ENCODE measurements at regions not wholly inside any gene's neighbourhood (a gene's known extent, or its start where the extent isn't known, plus 50 kb on each side); places are given as distances from the start of the nearest gene placed in this dataset.
A peak's percentile ranks its signal among the peaks of the same experiment; 100 is the strongest.

- no peak for DNase-seq
Measured at GRCh38 chr20:41939659-41940058, 321.5 kb upstream of the CHD6 start.

DNA sequence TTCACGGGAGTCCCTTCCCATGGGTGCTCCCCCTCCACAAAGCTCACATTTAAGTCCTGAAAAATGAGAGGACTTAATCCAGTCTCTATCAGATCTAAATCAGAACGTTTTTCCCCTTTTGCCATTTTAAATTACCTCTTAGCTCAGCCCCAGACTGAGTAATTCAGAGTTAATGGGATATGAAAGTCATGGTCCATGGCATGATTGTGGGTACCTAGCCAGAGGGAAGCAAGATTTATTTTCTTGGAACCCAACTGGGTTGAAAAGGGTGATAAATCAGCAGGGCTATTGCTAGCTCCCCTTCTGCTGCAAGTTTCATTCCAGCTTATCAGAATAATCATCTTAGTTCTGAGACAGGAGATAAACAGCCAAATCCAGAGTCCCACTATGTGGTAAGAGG, 320.2 kb upstream of the CHD6 start:
- DNase-seq: no peak

DNA sequence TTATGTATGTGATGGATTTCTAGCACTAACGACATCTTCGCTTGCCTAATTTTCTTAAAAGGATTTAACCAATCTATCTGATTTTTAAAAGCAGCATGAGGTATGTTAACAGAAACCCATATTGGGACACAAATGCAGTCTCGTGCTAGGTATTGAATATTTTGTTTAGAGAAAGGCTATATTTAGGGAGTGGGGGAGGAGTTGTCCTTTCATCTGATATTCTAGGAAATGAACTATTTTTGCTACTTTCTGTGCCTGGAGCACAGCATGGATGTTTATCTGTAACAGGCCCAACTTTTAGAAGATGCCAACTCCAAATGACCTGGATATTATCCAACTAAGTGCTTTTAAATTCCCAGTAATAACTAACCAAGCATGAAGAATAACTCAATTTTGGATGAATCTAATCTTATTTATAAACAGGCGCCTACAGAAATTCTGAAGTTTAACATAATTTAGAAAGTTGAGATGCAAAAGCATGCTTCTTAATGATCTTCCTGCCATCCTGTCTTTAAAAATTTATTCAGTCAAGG, 317.1 kb upstream of the CHD6 start:
- no peak for DNase-seq

DNA sequence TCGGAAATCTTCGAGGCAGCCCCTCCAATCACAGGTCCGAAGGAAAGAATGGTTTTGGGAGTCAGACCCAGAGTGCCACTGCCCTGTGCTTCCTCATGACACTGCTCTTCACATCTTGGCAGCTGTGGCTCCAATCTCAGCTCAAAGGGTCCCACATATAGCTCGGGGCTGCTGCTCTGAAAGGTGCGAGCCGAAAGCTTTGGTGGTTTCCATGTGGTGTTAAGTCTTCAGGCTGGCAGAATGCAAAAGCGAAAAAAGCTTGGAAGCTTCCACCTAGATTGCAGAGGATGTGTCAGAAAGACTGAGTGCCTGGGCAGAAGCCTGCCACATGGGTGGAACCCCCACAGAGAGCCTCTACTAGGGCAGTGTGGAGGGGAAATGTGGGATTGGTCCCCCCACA, 314.3 kb upstream of the CHD6 start:
- no peak for DNase-seq

GRCh38 chr20:41927655-41928054, 309.5 kb upstream of the CHD6 start:
- DNase-seq: no peak

DNA sequence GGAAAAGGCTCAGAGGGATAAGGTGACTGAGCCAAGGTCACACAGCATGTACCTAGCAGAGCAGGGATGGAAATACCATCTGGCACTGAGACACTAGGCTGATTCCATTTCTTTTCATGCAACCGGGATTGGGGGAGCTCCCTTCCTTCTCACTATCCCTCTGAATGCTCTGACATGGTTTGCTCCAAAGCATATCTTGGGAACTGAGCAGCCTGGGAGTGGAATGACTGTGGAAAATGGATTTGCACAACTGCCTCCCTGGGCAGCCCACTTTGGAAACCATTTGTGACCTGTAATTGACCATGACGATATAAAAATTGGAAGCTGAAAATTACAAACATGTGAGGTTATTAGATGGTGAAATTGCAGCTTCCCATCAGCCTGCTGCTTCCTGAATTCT, 309.0 kb upstream of the CHD6 start:
- no peak for DNase-seq

DNA sequence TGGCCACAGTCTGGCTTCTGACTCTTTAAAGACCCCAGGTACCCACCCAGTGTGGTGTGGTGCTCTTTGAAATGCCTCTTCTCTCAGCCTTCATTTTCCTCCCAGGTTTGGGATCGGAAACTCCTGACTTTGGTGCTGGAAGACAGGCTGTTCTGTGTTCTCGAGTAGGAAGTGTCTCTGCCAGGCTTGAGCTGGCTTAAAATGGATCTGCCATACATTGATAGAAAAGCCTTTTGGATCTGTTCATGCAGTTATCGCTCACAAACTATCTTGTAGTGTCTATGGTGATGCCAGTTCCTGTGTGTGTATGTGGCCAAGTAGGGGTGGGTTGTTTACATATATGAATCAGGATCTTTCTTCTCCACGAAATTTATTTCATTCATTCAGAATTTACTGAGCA, 307.3 kb upstream of the CHD6 start:
- DNase-seq: no peak

- no peak for DNase-seq
Measured at GRCh38 chr20:41923624-41924023, 305.4 kb upstream of the CHD6 start.

GRCh38 chr20:41913146-41913545, 295.0 kb upstream of the CHD6 start:
- DNase-seq: no peak

DNA sequence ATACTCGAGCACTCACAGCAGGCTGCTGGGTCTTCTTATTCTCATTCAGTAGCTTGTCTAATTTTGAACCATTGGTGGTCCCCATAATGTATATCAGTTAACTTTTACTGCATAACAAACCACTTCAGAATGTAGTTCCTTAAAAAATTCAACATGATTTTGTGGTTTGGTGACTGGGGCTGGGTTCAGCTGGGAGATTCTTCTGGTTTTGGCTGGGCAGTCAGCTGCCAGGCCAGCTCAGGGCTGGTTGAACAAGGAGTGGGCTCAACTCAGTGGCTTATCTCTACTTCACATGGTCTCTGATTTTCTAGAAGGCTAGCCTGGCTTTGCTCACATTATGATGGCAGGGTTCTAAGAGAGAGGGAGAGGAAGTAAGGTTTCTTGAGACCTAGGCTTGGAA, 292.4 kb upstream of the CHD6 start:
- DNase-seq: no peak

- DNase-seq: no peak
Measured at GRCh38 chr20:41905199-41905598, 287.0 kb upstream of the CHD6 start.

DNA sequence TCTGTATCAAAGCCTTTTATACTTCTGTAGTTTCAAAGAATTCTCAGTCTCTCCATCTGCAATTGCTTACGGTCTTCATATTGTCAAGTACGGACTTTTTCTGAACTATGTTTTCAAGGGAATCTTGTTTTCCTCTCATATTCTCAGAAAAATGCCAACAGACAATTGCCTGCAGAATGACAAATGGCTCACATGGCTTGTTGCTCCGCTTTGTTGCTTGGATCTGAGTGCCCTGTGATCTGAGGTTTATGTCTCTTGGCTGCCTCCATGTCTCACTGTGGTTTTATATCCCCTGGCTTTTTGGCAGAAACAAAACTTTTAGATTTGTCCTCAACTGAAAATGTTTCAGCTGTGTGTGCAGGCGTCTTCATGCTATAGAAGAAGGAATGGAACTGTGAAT, 285.4 kb upstream of the CHD6 start:
- DNase-seq: no peak

GRCh38 chr20:41902346-41902745, 284.2 kb upstream of the CHD6 start:
- no peak for DNase-seq

GRCh38 chr20:41900201-41900691, 282.1 kb upstream of the CHD6 start:
- DNase-seq: no peak

DNA sequence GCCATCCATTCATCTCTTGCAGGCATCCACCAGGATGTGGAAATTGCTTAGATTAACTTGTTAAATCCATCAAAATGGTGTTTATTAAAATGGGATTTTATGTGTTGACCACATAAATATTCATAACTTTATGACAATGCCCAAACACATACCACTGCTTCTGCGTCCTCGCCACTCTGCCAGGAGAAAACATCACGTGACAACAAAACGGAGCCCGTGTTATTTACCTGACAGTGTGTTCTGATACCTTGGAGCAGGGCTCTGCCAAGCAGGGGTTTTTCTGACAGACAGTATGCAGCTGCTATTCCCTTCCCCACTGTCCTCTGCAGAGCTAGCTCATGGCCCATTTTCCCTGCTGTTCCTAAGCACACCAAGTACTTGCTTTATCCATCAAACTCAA, 279.5 kb upstream of the CHD6 start:
- DNase-seq: no peak

GRCh38 chr20:41895241-41896032, 277.3 kb upstream of the CHD6 start:
- DNase-seq: no peak

DNA sequence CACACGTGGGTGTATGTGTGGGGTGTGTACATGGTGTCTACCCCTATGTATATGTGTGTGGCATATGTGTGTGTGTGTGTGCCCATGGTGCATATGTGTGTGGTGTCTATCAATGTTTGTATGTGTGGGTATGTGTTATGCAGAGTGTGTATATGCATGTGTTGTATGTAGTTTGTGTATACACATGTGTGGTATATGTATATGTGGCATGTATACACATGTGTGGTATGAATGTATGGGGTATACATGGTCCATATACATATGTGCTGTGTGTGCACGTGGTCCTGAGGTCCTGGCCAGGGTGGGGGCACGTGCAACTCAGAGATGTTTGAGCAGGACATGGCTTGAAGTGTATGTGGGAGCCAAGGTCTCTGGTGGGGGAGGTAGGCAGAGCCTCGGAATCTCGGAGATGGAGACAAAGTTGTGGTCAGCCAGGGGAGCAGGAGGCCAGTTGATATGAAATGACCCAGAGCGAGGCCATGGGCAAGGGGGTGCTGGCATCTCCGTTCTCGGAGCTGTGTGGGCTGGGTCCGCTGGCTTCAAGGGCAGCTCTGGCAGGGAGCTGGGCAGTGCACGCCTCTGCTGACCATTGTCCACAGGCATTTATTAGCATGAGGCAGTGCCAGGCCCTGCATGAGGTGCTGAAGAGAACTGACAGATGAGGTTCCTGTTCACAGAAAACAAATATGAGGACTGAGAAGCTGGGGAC, 276.2 kb upstream of the CHD6 start:
- no peak for DNase-seq

DNA sequence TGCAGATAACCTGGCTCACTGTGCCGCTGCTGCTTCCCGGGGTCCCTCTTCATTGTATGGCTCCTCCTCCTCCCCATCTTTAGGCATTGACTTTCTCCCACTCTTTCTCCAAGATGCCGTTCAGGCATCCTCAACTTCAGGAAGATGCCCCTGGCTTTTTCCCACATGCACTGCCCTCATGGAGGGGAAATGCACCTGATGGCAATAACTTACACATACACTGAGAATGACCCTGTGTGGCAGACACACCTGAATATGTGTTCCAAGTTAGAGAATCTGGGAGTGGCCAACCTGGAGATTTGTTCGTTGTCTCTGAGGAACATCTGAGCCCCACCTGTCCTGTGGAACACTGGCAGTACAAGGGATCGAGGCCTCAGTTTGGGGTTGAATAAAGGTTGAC, 273.9 kb upstream of the CHD6 start:
- DNase-seq: no peak

DNA sequence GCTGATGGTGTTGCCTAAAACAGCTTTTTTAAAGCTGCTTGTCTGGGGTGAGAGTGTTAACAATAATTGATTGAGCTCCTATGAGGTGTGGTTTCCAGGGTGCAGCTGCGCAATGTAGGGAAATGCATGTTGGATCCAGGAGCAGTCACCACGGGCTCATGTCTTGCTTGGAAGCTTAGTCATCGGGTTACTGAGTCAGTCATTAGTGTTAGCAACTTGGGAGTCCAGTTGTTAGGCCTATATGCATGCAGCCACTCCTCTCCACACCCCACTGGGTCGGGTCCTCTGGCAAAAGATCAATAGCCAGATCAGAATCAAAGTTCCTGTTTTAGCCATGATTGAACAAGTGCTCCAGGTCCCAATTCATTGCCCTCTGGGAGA, 271.7 kb upstream of the CHD6 start:
- no peak for DNase-seq

DNA sequence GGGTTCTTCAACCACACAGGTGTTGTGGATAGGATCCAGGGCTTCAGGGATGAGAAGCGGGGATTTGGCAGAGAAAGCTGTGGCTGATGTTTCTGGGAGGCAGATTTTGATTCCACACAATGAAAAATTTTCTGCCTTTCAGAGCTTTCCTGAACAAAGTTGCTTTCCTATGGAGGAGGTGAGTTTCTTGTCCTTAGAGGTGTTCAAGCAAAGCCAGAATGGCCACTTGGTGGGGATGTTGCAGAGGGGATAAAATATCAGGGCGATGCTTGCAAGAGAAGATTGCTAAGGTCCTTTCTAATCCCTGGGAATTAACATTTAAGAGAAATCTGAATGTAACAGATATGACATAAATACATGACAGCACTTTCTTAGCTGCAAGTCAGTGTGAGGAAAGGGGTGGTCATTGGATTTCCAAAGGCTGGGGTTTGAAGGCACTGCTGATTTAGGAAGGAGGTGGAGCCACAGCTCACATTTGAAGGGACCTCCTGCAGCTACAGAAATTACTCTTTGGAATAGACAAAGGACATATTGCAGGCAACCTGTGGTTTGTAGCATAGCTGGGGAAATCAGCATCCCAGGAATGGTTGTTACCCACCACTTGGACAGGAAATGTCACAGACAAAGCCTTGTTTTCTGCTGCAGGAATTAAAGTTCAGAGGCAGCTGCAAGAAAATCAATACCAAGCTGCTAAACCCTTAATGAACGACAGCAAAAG, 271.1 kb upstream of the CHD6 start:
- DNase-seq: peak in 1 of 5 experiments; percentile 5

DNA sequence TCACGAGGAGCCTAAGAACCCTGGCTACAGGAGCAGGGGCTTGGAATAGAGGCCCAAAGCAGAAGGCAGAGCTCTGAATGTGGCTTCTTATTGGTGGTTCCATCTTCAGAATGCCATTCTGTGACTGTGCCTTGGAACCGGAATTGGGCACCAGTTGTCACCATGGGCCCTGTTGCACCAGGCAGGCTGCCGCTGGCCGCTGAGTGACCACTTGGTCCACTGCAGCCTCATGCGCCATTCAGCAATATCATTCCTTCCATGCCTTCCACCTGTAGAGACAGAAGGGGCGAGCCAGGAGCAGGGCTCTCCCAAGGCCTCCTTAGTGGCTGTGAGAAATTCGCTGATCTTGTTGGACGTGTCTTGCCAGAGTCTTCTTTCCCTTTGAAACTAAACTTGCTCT, 270.3 kb upstream of the CHD6 start:
- DNase-seq: no peak

DNA sequence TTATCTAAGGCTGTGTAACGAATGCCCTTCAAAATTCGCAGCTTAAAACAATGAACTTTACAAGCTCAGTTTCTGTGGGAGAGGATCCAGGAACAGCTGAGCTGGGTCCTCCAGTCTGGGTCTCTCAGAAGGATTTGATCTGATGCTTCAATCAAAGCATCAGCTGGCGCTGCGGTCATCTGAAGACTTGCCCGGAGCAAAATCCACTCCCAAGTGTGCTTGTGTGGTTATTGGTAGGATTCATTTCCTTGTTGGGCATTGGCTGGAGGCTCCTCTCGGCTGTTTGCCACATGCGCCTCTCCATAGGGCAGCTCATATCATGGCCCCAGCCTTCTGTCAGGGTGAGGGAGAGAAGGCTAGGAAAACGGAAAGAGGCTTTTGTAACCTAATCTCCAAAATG, 269.3 kb upstream of the CHD6 start:
- DNase-seq: no peak

DNA sequence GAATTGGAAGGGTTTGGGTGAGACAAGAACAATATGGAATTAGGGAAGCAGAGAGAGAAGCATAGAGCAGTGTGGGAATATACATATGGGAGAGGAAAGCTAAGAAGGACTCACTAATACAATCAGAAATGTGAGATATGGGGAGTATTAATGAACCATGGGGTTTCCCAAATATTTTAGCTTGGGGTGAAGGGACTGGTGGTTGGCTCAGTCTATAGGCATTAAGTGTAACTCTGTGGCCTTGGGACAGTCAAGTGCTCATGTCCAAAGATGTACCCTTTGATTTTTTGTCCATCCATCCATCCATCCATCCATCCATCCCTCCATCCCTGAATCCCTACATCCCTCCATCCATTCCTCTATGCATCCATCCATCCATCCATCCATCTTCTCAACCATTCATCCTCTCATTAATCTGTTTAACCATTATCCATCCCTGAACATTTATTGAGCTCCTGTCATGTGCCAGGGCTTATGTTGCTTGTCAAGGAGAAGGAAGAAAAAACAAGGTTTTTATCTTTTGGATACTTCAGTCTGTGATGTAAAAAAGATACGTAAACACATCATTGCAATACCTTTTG, 263.4 kb upstream of the CHD6 start:
- DNase-seq: no peak

Measured in T-helper 2 cell (primary cell).